ENCODE measurements at regions not wholly inside any gene's neighbourhood (a gene's known extent, or its start where the extent isn't known, plus 50 kb on each side); places are given as distances from the start of the nearest gene placed in this dataset.

- TF ChIP-seq POLR2A (IDR thresholded peaks at IDR 0.05; ENCODE audit: low read length) (no peak), GATA1 (IDR thresholded peaks at IDR 0.05; ENCODE audit: low read depth, low read length) (no peak)
Observed at GRCh38 chr3:13123765-13124164, 50.5 kb upstream of the IQSEC1 start.
